GM19395 (cell line): ENCODE measurements at regions not wholly inside any gene's neighbourhood (a gene's known extent, or its start where the extent isn't known, plus 50 kb on each side); places are given as distances from the start of the nearest gene placed in this dataset.
"Not testable (repeated sequence)": the region's sequence is repeated elsewhere in the genome, so short reads cannot be mapped to it uniquely, and the experiment has no call there.

Experiments used
- ATAC-seq: cut with Tn5 transposase; IDR thresholded peaks from one replicate; pipeline ENCODE4 v1.9.1; 2021; ENCODE audit warnings: mild to moderate bottlenecking, moderate library complexity; ENCODE audit not compliant: unreplicated experiment

- ATAC-seq: not testable (repeated sequence)
Measured at GRCh38 chr7:123264820-123265219, 65.1 kb upstream of the SLC13A1 start.

- ATAC-seq: no peak
Measured at GRCh38 chr7:123260428-123260960, 60.7 kb upstream of the SLC13A1 start.

- no peak for ATAC-seq
Measured at GRCh38 chr7:123259759-123260158, 60.0 kb upstream of the SLC13A1 start.
